Testis (tissue), 2 donors: ENCODE measurements at regions not wholly inside any gene's neighbourhood (a gene's known extent, or its start where the extent isn't known, plus 50 kb on each side); places are given as distances from the start of the nearest gene placed in this dataset.

Experiments used
- CTCF ChIP-seq, 3 experiments: fragments of 450-650 bp in 2 of 3; fragments of 200-600 bp in 1 of 3; sonication (generic) in 1 of 3; IDR thresholded peaks; one replicate each; pipeline ENCODE4 v1.5.1; 2016 to 2019; ENCODE audit warnings: antibody characterized with exemption in 3 of 3, mild to moderate bottlenecking in 2 of 3, moderate library complexity in 1 of 3
- POLR2A ChIP-seq: fragments of 450-650 bp; IDR thresholded peaks from one replicate; pipeline ENCODE4 v1.6.1; 2017; ENCODE audit warnings: antibody characterized with exemption, mild to moderate bottlenecking, moderate library complexity

GRCh38 chr12:128103152-128103551 lies 163.8 kb upstream of the TMEM132C start:
- TF ChIP-seq CTCF (IDR thresholded peaks at IDR 0.05) = no peak
- no peak for TF ChIP-seq POLR2A
